Lung (tissue), 11 donors: ENCODE measurements at regions not wholly inside any gene's neighbourhood (a gene's known extent, or its start where the extent isn't known, plus 50 kb on each side); places are given as distances from the start of the nearest gene placed in this dataset.
A peak's percentile ranks its signal among the peaks of the same experiment; 100 is the strongest.

Source experiments
- ATAC-seq: fragments of 200-7000 bp; cut with Tn5 transposase; one replicate; pipeline ENCODE4 v1.9.1; 2020; ENCODE audit warnings: moderate number of reproducible peaks; ENCODE audit not compliant: insufficient read depth, low FRiP score
- DNase-seq, 3 donors: peaks; one replicate each; pipeline ENCODE4 v3.0.0-alpha.2; 2013 to 2017
- H3K27ac ChIP-seq, 2 donors: one replicate each; pipeline ENCODE4 v1.5.1; 2013; ENCODE audit warnings: mild to moderate bottlenecking in 2 of 2, moderate library complexity in 2 of 2, control low read depth in 1 of 2, inconsistent platforms in 1 of 2, low read depth in 1 of 2, low read length in 1 of 2
- H3K27me3 ChIP-seq, 3 donors: one replicate each; pipeline ENCODE4 v1.5.1; 2013; ENCODE audit warnings: low read length in 2 of 3; ENCODE audit not compliant: control insufficient read depth in 3 of 3, insufficient read depth in 3 of 3
- H3K36me3 ChIP-seq, 4 donors: one replicate each; pipeline ENCODE4 v1.5.1; 2013; ENCODE audit warnings: low read length in 4 of 4, mild to moderate bottlenecking in 1 of 4, moderate library complexity in 1 of 4; ENCODE audit not compliant: control insufficient read depth in 4 of 4, insufficient read depth in 4 of 4
- H3K4me1 ChIP-seq, 5 donors: one replicate each; pipeline ENCODE4 v1.5.1; 2013; ENCODE audit warnings: low read length in 5 of 5, mild to moderate bottlenecking in 2 of 5, moderate library complexity in 1 of 5; ENCODE audit not compliant: control insufficient read depth in 5 of 5, insufficient read depth in 5 of 5
- H3K4me3 ChIP-seq: one replicate; pipeline ENCODE4 v1.5.1; 2013; ENCODE audit warnings: mild to moderate bottlenecking, control low read depth, moderate library complexity
- H3K9ac ChIP-seq, 2 donors: one replicate each; pipeline ENCODE4 v1.5.1; 2013; ENCODE audit warnings: low read length in 2 of 2, control low read depth in 1 of 2; ENCODE audit not compliant: insufficient read depth in 1 of 2
- H3K9me3 ChIP-seq, 4 donors: one replicate each; pipeline ENCODE4 v1.5.1; 2013; ENCODE audit warnings: low read length in 3 of 4, mild to moderate bottlenecking in 1 of 4, moderate library complexity in 1 of 4; ENCODE audit not compliant: control insufficient read depth in 4 of 4, insufficient read depth in 3 of 4
- CTCF ChIP-seq: IDR thresholded peaks from 2 replicates; pipeline ENCODE4 v1.5.1; 2012; ENCODE audit warnings: mild to moderate bottlenecking; ENCODE audit errors: control extremely low read depth, extremely low read depth
- WGBS, 2 donors: extraction: QIAGEN DNeasy Blood & Tissue Kit; methylation state at CpG; one replicate each; pipeline ENCODE4 v1.1.7; 2013; 5-methylcytosine and 5-hydroxymethylcytosine counted together
- donor health status: control.
- donor health status: control.
- donor health status: Bipolar disorder and iron deficiency.
- donor health status: healthy.
- donor health status: DM: yes; HTN: yes; CAD: no.

- no peaks in the 10 kb centered on the region for H3K4me1 ChIP-seq
- H3K9ac ChIP-seq = no peak overlapping the region
- H3K9me3 ChIP-seq = no peaks in the 10 kb centered on the region
- ATAC-seq (no peak), DNase-seq (no peak)
- no peaks in the 10 kb centered on the region for H3K27me3 ChIP-seq
- no peak for TF ChIP-seq CTCF
- H3K36me3 ChIP-seq = no peaks in the 10 kb centered on the region
- H3K27ac ChIP-seq = no peak overlapping the region
- 77 to 87% methylated on average over 2 of the region's 2 CpGs for WGBS, 2 donors
- H3K4me3 ChIP-seq = no peak overlapping the region
These were observed 88.2 kb downstream of the TMA16 start for GRCh38 chr4:163582703-163583102.

- DNase-seq (no peak), ATAC-seq (no peak)
- whole genome bisulfite sequencing, 2 donors = 83 to 84% methylated on average over 3 of the region's 3 CpGs
- Histone ChIP-seq H3K27ac (no peak overlapping the region), H3K9ac (no peak overlapping the region), H3K4me1 (peaks cover 0 to 10% (median 0%) of the 10 kb centered on the region in 5 donors), H3K4me3 (no peak overlapping the region), H3K9me3 (no peaks in the 10 kb centered on the region), H3K36me3 (no peaks in the 10 kb centered on the region), H3K27me3 (no peaks in the 10 kb centered on the region)
- no peak for TF ChIP-seq CTCF
These were observed 93.4 kb downstream of the TMA16 start for GRCh38 chr4:163587867-163588266.

DNA sequence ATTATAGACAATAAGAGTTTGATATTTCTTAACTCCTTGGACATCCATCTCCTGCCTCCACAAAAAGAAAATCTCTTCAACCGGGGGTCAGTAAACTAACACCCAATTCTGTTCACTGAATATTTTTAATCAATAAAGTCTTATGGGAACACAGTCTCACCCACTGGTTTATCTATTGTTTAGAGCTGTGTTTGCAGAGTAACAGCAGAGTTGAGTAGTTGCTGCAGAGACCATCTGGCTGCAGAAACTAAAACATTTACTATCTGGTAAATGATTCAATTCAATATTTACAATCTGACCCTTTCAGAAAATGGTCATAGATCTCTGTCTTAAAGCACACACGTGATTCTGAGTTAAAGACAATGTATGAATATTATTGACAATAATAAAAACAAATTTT lies 94.0 kb downstream of the TMA16 start:
- no peaks in the 10 kb centered on the region for H3K27me3 ChIP-seq
- H3K9me3 ChIP-seq = no peaks in the 10 kb centered on the region
- WGBS, 2 donors = 48 to 72% methylated on average over 2 of the region's 2 CpGs
- ATAC-seq (no peak), DNase-seq (peak in 1 of 3 donors; percentile 15)
- TF ChIP-seq CTCF = no peak
- no peak overlapping the region for H3K4me3 ChIP-seq
- H3K9ac ChIP-seq = no peak overlapping the region
- no peak overlapping the region for H3K27ac ChIP-seq
- peaks cover 0 to 10% (median 0%) of the 10 kb centered on the region in 5 donors for H3K4me1 ChIP-seq
- no peaks in the 10 kb centered on the region for H3K36me3 ChIP-seq

DNA sequence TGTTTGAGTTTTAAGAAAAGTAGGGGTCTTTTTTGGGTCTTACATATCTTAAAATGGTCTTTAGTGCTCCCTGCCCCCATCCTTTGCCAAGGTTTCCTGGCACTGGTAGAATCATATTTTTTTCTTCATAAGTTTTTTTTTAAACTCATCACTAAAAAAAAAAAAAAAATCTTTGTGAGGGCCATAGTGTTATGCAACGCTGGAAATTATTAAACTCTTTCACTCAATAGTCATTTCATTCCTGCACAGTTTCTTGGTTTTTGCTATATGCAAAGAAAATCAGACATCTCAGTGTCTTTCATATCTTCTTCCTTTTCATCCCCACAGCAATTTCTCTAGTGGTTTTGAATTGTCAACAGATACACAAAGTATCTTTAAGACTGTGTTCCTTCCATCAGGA lies 95.6 kb downstream of the TMA16 start:
- H3K4me1 ChIP-seq = peaks cover 0 to 10% (median 0%) of the 10 kb centered on the region in 5 donors
- no peaks in the 10 kb centered on the region for H3K9me3 ChIP-seq
- no peak overlapping the region for H3K9ac ChIP-seq
- ATAC-seq (no peak), DNase-seq (no peak)
- no peak overlapping the region for H3K27ac ChIP-seq
- H3K27me3 ChIP-seq = no peaks in the 10 kb centered on the region
- H3K4me3 ChIP-seq = no peak overlapping the region
- no peaks in the 10 kb centered on the region for H3K36me3 ChIP-seq
- WGBS, 2 donors = 55 to 65% methylated on average over 1 of the region's 1 CpG
- TF ChIP-seq CTCF = no peak
